ENCODE measurements at regions not wholly inside any gene's neighbourhood (a gene's known extent, or its start where the extent isn't known, plus 50 kb on each side); places are given as distances from the start of the nearest gene placed in this dataset.
"Not testable (repeated sequence)": the region's sequence is repeated elsewhere in the genome, so short reads cannot be mapped to it uniquely, and the experiment has no call there.

DNA sequence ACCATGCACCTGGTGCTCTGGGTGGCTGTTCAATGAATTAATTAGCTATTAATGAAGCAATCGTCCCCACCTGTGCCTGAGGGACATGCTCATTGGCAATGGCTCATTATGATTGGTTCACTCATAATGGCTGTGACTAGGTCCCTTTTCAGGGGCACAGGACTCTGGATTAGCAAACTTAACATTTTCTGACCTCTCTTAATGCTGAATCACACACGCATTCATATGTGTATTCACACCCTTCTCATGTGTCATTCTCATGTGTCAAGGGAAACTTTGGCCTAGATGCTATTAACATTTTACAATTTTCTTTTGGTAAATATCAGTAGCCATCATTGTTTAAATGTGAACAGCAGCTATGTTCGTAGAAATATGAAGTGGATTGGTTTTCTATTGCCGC is 98.9 kb upstream of the PMAIP1 start:
- Histone ChIP-seq H3K27me3 (no peaks in the 10 kb centered on the region), H3K4me3 (no peak overlapping the region), H3K4me1 (no peaks in the 10 kb centered on the region), H3K27ac (no peak overlapping the region), H3K9me3 (no peaks in the 10 kb centered on the region), H3K36me3 (no peaks in the 10 kb centered on the region)
- TF ChIP-seq EP300 (IDR thresholded peaks at IDR 0.05) (no peak), CTCF (IDR thresholded peaks at IDR 0.05) (no peak), POLR2AphosphoS5 (IDR thresholded peaks at IDR 0.05) (no peak), POLR2A (IDR thresholded peaks at IDR 0.05) (no peak)
- no peak for ATAC-seq
- 67 to 73% methylated on average over 3 to 4 of the region's 4 CpGs for WGBS, 2 donors (ENCODE audit: low coverage in 1 of 2)

- Histone ChIP-seq H3K9me3 (no peaks in the 10 kb centered on the region), H3K27me3 (no peaks in the 10 kb centered on the region), H3K4me3 (no peak overlapping the region), H3K36me3 (no peaks in the 10 kb centered on the region), H3K27ac (no peak overlapping the region), H3K4me1 (no peaks in the 10 kb centered on the region)
- TF ChIP-seq POLR2A (IDR thresholded peaks at IDR 0.05) (no peak), POLR2AphosphoS5 (IDR thresholded peaks at IDR 0.05) (no peak), EP300 (IDR thresholded peaks at IDR 0.05) (no peak), CTCF (IDR thresholded peaks at IDR 0.05) (no peak)
- 45 to 64% methylated on average over 3 to 6 of the region's 6 CpGs for WGBS, 2 donors (ENCODE audit: low coverage in 1 of 2)
- no peak for ATAC-seq
Observed at GRCh38 chr18:59799383-59800015, 100.3 kb upstream of the PMAIP1 start.

DNA sequence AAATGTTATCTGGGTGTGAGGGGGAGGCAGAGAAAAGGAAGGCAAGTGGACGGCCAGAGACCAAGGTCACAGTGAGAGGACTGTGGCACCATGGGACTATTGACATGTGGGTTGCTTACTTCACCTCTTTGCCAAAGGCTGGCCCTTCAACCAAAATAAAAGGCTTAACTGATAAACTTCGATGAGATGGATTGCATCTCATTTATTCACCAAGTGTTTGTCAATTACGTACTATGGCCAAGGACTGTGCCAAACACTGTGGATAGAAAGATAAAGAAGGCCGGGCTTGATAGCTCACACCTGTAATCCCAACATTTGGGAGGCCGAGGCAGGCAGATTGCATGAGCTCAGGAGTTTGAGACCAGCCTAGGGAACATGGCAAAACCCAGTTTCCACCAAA is 98.7 kb upstream of the CCBE1 start:
- no peak for ATAC-seq
- no peaks in the 10 kb centered on the region for H3K36me3 ChIP-seq
- H3K9me3 ChIP-seq, result no peaks in the 10 kb centered on the region
- WGBS, 2 donors (ENCODE audit: low coverage in 1 of 2), result 62 to 76% methylated on average over 5 of the region's 5 CpGs
- TF ChIP-seq POLR2A (IDR thresholded peaks at IDR 0.05) (no peak), EP300 (IDR thresholded peaks at IDR 0.05) (no peak), POLR2AphosphoS5 (IDR thresholded peaks at IDR 0.05) (no peak), CTCF (IDR thresholded peaks at IDR 0.05) (no peak)
- H3K27ac ChIP-seq, result no peak overlapping the region
- no peaks in the 10 kb centered on the region for H3K4me1 ChIP-seq
- no peak overlapping the region for H3K4me3 ChIP-seq
- no peaks in the 10 kb centered on the region for H3K27me3 ChIP-seq

- 72 to 100% methylated on average over 1 to 4 of the region's 4 CpGs for WGBS, 2 donors (ENCODE audit: low coverage in 1 of 2)
- H3K27me3 ChIP-seq, result no peaks in the 10 kb centered on the region
- TF ChIP-seq CTCF (IDR thresholded peaks at IDR 0.05) (no peak), POLR2AphosphoS5 (IDR thresholded peaks at IDR 0.05) (no peak), POLR2A (IDR thresholded peaks at IDR 0.05) (no peak), EP300 (IDR thresholded peaks at IDR 0.05) (no peak)
- no peak overlapping the region for H3K4me3 ChIP-seq
- no peak overlapping the region for H3K27ac ChIP-seq
- no peaks in the 10 kb centered on the region for H3K9me3 ChIP-seq
- ATAC-seq, result no peak
- no peaks in the 10 kb centered on the region for H3K36me3 ChIP-seq
- H3K4me1 ChIP-seq, result no peaks in the 10 kb centered on the region
Observed at GRCh38 chr18:59792353-59792752, 95.1 kb upstream of the CCBE1 start.

DNA sequence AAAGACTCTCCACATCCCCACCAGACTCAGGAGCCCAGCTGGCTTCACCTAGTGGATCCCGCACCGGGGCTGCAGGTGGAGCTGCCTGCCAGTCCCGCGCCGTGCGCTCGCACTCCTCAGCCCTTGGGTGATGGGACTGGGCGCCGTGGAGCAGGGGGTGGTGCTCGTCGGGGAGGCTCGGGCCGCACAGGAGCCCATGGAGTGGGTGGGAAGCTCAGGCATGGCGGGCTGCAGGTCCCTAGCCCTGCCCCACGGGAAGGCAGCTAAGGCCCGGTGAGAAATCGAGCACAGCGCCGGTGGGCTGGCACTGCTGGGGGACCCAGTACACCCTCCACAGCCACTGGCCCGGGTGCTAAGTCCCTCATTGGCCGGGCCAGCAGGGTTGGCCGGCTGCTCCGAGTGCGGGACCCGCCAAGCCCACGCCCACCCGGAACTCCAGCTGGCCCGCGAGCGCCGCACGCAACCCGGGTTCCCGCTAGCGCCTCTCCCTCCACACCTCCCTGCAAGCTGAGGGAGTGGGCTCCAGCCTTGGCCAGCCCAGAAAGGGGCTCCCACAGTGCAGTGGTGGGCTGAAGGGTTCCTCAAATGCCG is 93.2 kb upstream of the CCBE1 start:
- H3K36me3 ChIP-seq, H3K27me3 ChIP-seq, H3K4me1 ChIP-seq, H3K4me3 ChIP-seq, H3K9me3 ChIP-seq, ATAC-seq, H3K27ac ChIP-seq: not testable (repeated sequence)
- no CpG with 5 or more reads among the region's 36 CpGs for WGBS, 2 donors (ENCODE audit: low coverage in 1 of 2)
